Stimulated activated CD4-positive, alpha-beta T cell treated with anti-CD3 and anti-CD28 coated beads, TNF-alpha, amount 100 ng/mL, for 48 hours (primary cell): ENCODE measurements at regions not wholly inside any gene's neighbourhood (a gene's known extent, or its start where the extent isn't known, plus 50 kb on each side); places are given as distances from the start of the nearest gene placed in this dataset.

Experiments used
- DNase-seq, 3 donors: peaks; one replicate each; pipeline ENCODE4 v3.0.0-alpha.2; 2020; ENCODE audit warnings: low read depth in 3 of 3

DNA sequence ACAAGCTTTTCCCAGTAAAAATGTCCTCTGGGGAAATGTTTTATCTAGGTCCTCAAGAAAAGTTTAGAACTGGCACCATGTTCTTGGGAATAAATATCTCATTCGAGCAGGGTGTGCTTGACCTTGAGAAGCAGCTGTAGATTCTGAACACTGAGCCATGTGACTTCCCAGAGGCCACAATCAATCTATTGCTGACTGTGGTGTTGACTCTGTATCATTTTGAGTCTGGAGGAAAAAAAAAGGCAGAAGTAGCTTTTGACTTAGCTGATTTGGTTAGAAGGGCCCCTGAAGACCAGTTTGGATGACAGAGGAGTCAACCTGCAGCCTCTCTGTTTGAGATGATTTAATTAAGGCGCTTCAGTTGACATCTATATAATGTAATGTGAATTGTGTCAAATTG, 592.4 kb upstream of the SEL1L start:
- DNase-seq: no peak

GRCh38 chr14:82134411-82134810, 600.8 kb upstream of the SEL1L start:
- DNase-seq: no peak

- DNase-seq: no peak
Measured at GRCh38 chr14:82138431-82138830, 604.8 kb upstream of the SEL1L start.

DNA sequence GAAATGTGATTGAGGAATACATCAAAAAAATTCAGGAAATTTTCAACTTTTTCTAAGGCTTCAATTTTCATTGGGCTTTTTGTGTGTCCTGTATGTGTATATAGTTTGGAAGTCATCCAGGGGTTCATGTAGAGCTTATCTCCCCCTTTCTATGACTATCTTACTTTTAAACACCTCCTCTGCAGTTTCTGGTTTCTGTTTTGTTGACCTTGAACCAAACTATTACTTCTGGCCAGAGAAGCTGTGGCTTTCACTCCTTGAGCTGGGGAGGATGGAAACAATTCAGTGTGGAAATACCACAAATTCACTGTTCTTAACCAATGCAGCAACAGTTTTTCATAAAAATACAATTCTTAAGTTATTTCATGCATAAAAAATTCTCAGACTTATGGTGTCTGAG, 613.2 kb upstream of the SEL1L start:
- no peak for DNase-seq

DNA sequence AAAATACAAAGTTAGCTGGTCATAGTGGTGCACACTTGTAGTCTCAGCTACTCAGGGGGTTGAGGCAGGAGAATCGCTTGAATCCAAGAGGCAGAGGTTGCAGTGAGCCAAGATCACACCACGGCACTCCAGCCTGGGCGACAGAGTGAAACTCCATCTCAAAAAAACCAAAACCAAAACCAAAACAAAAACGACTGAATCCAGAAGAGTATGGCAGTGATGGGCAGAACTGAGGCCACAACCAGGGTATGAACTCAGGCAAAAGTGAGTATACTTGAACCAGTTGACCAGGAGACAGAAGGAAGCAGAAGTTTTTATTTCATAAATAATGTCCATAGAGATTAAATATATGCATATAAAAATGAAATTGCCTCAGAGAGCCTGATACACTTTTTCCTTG, 620.0 kb upstream of the SEL1L start:
- DNase-seq: no peak

DNA sequence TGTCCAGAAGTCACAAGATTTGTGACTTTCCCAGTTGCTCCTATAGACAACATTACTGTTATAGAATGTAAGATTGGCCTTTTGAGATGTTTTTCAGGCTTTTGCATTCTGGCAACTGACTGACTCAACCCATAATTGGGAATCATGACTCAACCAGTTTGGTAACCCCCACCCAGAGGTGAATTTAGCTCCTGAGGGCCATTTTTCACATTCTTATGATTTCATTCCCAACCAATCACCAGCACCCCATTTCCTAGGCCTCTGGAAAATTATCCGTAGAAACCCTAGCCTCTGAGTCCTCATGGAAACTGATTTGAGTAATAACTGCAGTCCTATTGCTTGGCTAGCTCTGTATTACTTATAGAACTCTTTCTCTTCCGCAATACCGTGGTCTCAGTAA, 626.0 kb upstream of the SEL1L start:
- DNase-seq: no peak

DNA sequence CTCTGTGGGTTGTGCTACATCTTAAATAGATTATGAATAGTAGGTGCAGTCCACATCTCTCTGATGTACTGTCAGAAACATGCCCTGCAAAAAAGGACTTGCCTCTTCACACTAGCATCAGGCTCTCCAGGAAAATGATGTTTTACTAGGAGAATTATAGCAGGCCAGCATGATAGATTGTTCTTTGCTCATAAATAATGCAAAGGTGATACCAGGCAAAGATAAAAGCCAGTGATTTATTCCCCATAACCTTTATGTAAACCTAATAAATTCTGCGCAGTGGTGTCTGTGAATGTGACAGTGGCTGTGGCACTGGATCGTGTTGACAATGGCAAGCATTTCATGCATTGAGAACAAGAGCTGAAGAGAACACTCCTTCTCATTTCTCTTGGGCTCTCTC, 646.5 kb upstream of the SEL1L start:
- no peak for DNase-seq

DNA sequence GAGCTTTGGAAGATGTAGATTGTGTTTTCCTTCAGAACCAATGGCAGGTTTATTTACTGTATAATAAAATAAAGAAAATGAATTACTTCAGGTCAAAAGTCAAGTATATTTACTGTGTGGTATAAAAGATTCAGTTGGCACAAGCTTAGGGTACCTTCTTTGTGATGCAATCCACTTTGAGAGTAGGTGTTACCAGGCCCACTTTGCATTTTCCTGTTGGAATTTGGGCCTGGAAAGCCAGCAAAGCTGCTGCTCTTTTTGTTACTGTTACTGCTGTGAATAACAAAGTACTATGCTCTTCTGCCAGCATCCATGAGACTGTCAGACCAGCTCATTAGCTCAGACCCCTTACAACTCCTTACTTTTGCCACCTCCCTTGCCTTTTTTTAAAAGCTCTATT, 649.0 kb upstream of the SEL1L start:
- no peak for DNase-seq

DNA sequence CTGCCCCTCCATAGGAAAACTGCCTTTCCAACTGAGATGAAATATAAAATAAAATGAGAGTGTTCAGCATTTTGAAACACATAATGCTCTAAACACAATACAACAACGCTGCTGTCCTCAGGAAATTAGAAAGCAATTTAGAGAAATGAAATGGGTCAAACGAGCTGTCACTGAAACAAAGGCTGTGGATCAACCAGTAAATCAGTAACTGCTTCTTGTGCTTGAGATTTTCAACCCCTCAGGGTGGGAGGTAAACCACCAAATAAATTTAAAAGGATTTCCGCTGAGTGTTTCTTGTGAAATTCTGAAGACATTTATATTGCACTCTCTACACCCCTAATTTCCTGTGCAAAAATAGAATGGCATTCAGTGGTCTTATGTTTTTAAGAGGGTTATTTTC, 657.1 kb upstream of the SEL1L start:
- no peak for DNase-seq

DNA sequence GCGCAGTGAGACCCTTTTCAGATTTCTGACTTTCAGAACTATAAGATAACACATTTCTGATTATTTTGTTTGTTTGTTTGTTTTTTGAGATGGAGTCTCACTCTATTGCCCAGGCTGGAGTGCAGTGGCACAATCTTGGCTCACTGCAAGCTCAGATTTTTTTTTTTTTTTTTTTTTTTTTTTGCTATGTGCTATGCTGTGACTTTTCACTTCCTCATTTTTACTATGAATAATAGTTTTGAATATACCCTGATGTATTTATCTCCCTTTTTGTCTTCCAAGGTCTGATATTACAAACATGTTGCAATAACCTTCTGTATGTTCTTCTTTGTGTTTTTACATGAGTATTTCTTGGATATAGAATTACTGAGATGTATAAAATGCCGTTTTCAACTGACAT, 658.7 kb upstream of the SEL1L start:
- DNase-seq: no peak

DNA sequence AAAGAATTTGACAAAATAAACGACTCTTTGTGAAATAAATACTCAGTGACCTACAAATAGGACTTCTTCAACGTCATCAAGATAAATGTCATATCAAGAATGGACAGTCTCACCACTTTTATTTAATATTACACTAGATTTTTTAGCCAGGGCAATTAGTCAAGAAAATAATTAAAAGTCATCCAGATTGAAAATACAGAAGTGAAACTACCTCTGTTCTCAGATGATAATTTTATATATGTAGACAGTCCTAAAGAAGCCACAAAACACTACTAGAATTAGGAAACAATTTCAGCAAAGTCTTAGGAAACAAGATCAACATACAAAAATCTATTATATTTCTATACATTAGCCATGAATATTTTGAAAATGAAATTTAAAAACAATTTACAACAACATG, 689.6 kb upstream of the SEL1L start:
- DNase-seq: no peak

DNA sequence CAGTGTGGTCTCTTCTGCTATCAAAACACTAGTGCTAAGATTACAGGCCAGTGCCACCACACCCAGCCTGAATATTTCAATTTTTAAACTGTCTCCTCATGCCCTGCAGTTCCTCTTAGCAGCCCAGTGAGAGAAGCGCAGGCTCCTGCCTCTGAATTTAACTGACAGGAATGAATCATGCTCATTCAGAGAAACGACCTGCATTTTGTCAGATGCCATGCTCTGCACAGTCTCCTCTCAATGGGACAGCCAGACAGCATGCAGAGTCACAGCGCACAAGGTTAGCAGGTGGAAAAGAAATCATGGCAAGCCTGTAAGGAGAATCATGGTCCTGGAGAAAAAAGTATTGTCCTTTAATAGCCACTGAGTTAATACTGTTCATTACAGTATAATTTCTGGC, 691.0 kb upstream of the SEL1L start:
- no peak for DNase-seq

GRCh38 chr14:82230748-82231147, 697.1 kb upstream of the SEL1L start:
- no peak for DNase-seq

- DNase-seq: no peak
Measured at GRCh38 chr14:82238649-82239048, 705.0 kb upstream of the SEL1L start.

DNA sequence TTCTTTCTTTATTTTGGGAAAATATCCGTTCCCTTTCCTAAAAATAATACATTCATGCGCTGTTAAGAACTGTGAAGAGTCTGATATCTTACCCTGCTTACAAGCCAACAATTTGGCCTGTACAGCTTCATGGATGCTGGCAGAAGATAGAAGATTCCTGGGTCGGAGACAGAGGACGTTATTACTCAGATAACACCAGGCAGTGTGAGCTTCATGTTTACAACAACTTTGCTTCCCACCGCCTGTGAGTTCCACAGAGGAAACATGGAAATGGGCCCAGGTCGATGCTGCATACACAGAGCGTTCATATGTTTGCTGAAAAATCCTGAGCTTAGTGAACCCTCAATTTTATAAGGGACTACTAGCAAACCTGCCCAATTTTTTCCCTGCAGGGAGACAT, 705.6 kb upstream of the SEL1L start:
- DNase-seq: no peak

DNA sequence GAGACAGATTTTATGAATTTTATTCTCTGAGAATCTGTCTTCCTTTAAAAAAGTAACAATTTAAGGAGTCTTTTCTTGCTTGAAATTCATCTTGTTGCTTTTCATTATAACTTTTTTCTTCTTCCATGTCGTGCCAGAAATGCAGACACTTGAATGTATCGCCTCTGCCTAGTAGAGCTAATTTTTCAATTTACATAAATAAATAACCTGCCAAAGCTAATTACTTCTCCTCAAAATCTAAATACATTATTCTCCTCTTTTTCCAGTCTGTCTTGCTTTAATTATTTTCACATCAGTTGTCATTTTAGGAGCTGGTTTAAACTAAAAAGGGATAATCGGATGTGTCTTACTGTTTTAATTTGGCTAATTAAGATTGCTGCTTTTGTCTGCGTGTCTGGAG, 711.1 kb upstream of the SEL1L start:
- no peak for DNase-seq

GRCh38 chr14:82251494-82251893, 717.8 kb upstream of the SEL1L start:
- DNase-seq: no peak

DNA sequence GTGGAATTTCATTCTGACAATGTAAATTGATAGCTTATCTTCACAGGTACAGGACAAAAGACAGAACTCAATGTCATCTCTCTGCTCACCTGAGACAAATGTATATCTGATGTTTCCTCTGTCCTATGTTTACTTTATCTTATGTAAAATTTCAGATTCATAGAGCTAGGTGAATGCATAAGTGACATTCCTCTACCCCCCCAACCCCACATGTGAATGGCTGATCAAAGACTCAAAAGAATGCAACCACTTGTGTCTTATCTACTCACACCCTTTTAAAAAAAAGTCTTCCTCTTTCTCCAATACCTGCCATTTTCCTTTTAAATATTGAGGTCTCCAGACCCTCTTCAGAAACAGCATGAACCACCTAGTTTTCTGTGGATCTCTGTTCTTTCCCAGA, 736.6 kb upstream of the SEL1L start:
- no peak for DNase-seq

- DNase-seq: no peak
Measured at GRCh38 chr14:82298811-82299210, 765.2 kb upstream of the SEL1L start.

- no peak for DNase-seq
Measured at GRCh38 chr14:82309199-82309598, 775.5 kb upstream of the SEL1L start.

- no peak for DNase-seq
Measured at GRCh38 chr14:82313889-82314288, 780.2 kb upstream of the SEL1L start.

GRCh38 chr14:82328442-82328841, 794.8 kb upstream of the SEL1L start:
- no peak for DNase-seq

GRCh38 chr14:82341261-82341810, 807.7 kb upstream of the SEL1L start:
- DNase-seq: no peak

- DNase-seq: no peak
Measured at GRCh38 chr14:82342596-82342995, 808.9 kb upstream of the SEL1L start.

GRCh38 chr14:82345184-82345583, 811.5 kb upstream of the SEL1L start:
- no peak for DNase-seq
